Thymus (tissue), 11 donors: ENCODE measurements at regions not wholly inside any gene's neighbourhood (a gene's known extent, or its start where the extent isn't known, plus 50 kb on each side); places are given as distances from the start of the nearest gene placed in this dataset.

Experiments
- DNase-seq, 9 donors: peaks; one replicate each; pipeline ENCODE4 v3.0.0-alpha.2; 2013; ENCODE audit warnings: low spot score in 9 of 9, low read depth in 6 of 9, missing footprints in 1 of 9
- H3K27ac ChIP-seq, 2 donors: one replicate each; pipeline ENCODE4 v1.5.1; 2013; ENCODE audit warnings: control low read depth in 1 of 2, low read depth in 1 of 2, low read length in 1 of 2, mild to moderate bottlenecking in 1 of 2, moderate library complexity in 1 of 2
- H3K27me3 ChIP-seq, 2 donors: one replicate each; pipeline ENCODE4 v1.5.1; 2013; ENCODE audit warnings: low read length in 1 of 2; ENCODE audit not compliant: control insufficient read depth in 2 of 2, insufficient read depth in 1 of 2
- H3K36me3 ChIP-seq, 2 donors: one replicate each; pipeline ENCODE4 v1.5.1; 2013; ENCODE audit warnings: low read length in 1 of 2, mild to moderate bottlenecking in 1 of 2, moderate library complexity in 1 of 2; ENCODE audit not compliant: control insufficient read depth in 2 of 2, insufficient read depth in 2 of 2
- H3K4me1 ChIP-seq, 2 donors: one replicate each; pipeline ENCODE4 v1.5.1; 2013; ENCODE audit warnings: low read length in 2 of 2; ENCODE audit not compliant: control insufficient read depth in 2 of 2, insufficient read depth in 2 of 2
- H3K4me3 ChIP-seq, 2 donors: one replicate each; pipeline ENCODE4 v1.5.1; 2013; ENCODE audit warnings: low read length in 2 of 2, control low read depth in 1 of 2, mild to moderate bottlenecking in 1 of 2
- H3K9me3 ChIP-seq, 2 donors: one replicate each; pipeline ENCODE4 v1.5.1; 2013; ENCODE audit warnings: low read length in 1 of 2, mild to moderate bottlenecking in 1 of 2; ENCODE audit not compliant: control insufficient read depth in 2 of 2, insufficient read depth in 1 of 2
- WGBS: extraction: QIAGEN DNeasy Blood & Tissue Kit; methylation state at CpG from one replicate; pipeline ENCODE4 v1.1.7; 2013; 5-methylcytosine and 5-hydroxymethylcytosine counted together
- donor health status: healthy.

GRCh38 chr21:33169359-33169758, 60.4 kb upstream of the IFNAR2 start:
- 90% methylated on average over 14 of the region's 14 CpGs for WGBS
- no peaks in the 10 kb centered on the region for H3K4me1 ChIP-seq
- H3K4me3 ChIP-seq: no peak overlapping the region
- no peak overlapping the region for H3K27ac ChIP-seq
- H3K36me3 ChIP-seq: no peaks in the 10 kb centered on the region
- H3K9me3 ChIP-seq: no peaks in the 10 kb centered on the region
- DNase-seq: no peak
- peaks cover 0 to 36% of the 10 kb centered on the region in 2 donors for H3K27me3 ChIP-seq

- no peak overlapping the region for H3K27ac ChIP-seq
- no peaks in the 10 kb centered on the region for H3K4me1 ChIP-seq
- DNase-seq: no peak
- whole genome bisulfite sequencing: 92% methylated on average over 8 of the region's 8 CpGs
- no peaks in the 10 kb centered on the region for H3K36me3 ChIP-seq
- no peak overlapping the region for H3K4me3 ChIP-seq
- no peaks in the 10 kb centered on the region for H3K9me3 ChIP-seq
- H3K27me3 ChIP-seq: peaks cover 0 to 34% of the 10 kb centered on the region in 2 donors
Observed at GRCh38 chr21:33171616-33172169, 58.0 kb upstream of the IFNAR2 start.

GRCh38 chr21:33174756-33175155, 55.0 kb upstream of the IFNAR2 start:
- no peaks in the 10 kb centered on the region for H3K36me3 ChIP-seq
- H3K4me3 ChIP-seq: no peak overlapping the region
- H3K27me3 ChIP-seq: peaks cover 0 to 27% of the 10 kb centered on the region in 2 donors
- no peak overlapping the region for H3K27ac ChIP-seq
- DNase-seq: no peak
- H3K4me1 ChIP-seq: no peaks in the 10 kb centered on the region
- H3K9me3 ChIP-seq: no peaks in the 10 kb centered on the region
- WGBS: 92% methylated on average over 4 of the region's 4 CpGs
